SH-SY5Y (cell line): ENCODE measurements at regions not wholly inside any gene's neighbourhood (a gene's known extent, or its start where the extent isn't known, plus 50 kb on each side); places are given as distances from the start of the nearest gene placed in this dataset.

Source experiments
- GATA2 ChIP-seq: IDR thresholded peaks from 2 replicates; pipeline ENCODE4 v1.6.1; 2011; ENCODE audit warnings: mild to moderate bottlenecking, low read depth, low read length
- GATA3 ChIP-seq: IDR thresholded peaks from 2 replicates; pipeline ENCODE4 v1.6.1; 2011; ENCODE audit warnings: low read depth, mild to moderate bottlenecking, low read length, moderate library complexity

GRCh38 chr10:14384915-14385314, 54.2 kb upstream of the FRMD4A start:
- TF ChIP-seq GATA2 (no peak), GATA3 (no peak)
